ENCODE measurements at regions not wholly inside any gene's neighbourhood (a gene's known extent, or its start where the extent isn't known, plus 50 kb on each side); places are given as distances from the start of the nearest gene placed in this dataset.

- no peak for TF ChIP-seq TAF1 (IDR thresholded peaks at IDR 0.05; ENCODE audit: borderline replicate concordance, insufficient read depth, low read length)
- no peak for TF ChIP-seq POLR2AphosphoS5 (IDR thresholded peaks at IDR 0.05; ENCODE audit: low read depth, low read length)
- TF ChIP-seq REST (IDR thresholded peaks at IDR 0.05; ENCODE audit: insufficient read depth in 1 of 2, low read depth in 2 of 2, low read length in 2 of 2) = no peak
Measured at GRCh38 chr2:136175466-136175865, 57.5 kb upstream of the CXCR4 start.
